ENCODE measurements at regions not wholly inside any gene's neighbourhood (a gene's known extent, or its start where the extent isn't known, plus 50 kb on each side); places are given as distances from the start of the nearest gene placed in this dataset.
"Not testable (repeated sequence)": the region's sequence is repeated elsewhere in the genome, so short reads cannot be mapped to it uniquely, and the experiment has no call there.

- Histone ChIP-seq H3K79me2 (ENCODE audit: control insufficient read depth, insufficient read depth, low read length) (no peaks in the 10 kb centered on the region), H3K9me1 (replicated peaks; ENCODE audit: control insufficient read depth, extremely low read depth, insufficient read depth, low read length) (no peaks in the 10 kb centered on the region), H3K9me3 (replicated peaks; ENCODE audit: control insufficient read depth, insufficient read depth, low read length) (no peaks in the 10 kb centered on the region), H3K36me3 (ENCODE audit: control insufficient read depth in 2 of 2, extremely low read depth in 1 of 2, insufficient read depth in 2 of 2, low read length in 2 of 2) (no peaks in the 10 kb centered on the region), H3K4me1 (ENCODE audit: control insufficient read depth, extremely low read depth, insufficient read depth, low read length) (peaks cover 9% of the 10 kb centered on the region), H3K27me3 (ENCODE audit: control insufficient read depth in 2 of 2, insufficient read depth in 2 of 2, low read length in 2 of 2) (no peaks in the 10 kb centered on the region), H3K4me3 (replicated peaks in 1 of 3; ENCODE audit: insufficient read depth in 1 of 3, low read depth in 1 of 3, low read length in 3 of 3) (no peak overlapping the region), H4K20me1 (replicated peaks; ENCODE audit: control insufficient read depth, extremely low read depth, insufficient read depth, low read length) (no peaks in the 10 kb centered on the region), H3K4me2 (ENCODE audit: insufficient read depth, low read length) (no peak overlapping the region), H2AFZ (ENCODE audit: low read depth, low read length) (no peak overlapping the region), H3K27ac (ENCODE audit: insufficient read depth, low read depth, low read length) (no peak overlapping the region), H3K9ac (replicated peaks; ENCODE audit: extremely low read depth, insufficient read depth, low read length) (no peak overlapping the region)
- FAIRE-seq (no peak), DNase-seq (ENCODE audit: low read depth, low spot score) (no peak)
- POLR2A ChIA-PET: no interaction called here
- CTCF ChIA-PET: interaction anchor here (1.3 kb wide), 1 partner anchor 25 kb away, joined by 4 read pairs; no protein-coding TSS in a partner anchor
- intact Hi-C loops (cut with micrococcal nuclease): no loop called here
- dilution Hi-C loops (cut with MboI; ENCODE audit: extremely low pct_ligation_motif_present, low sequenced_read_pairs): no loop called here
- TF ChIP-seq POLR2A (IDR thresholded peaks at IDR 0.05; ENCODE audit: low read depth, low read length) (no peak), MAX (IDR thresholded peaks at IDR 0.05; ENCODE audit: insufficient read depth, insufficient read length) (no peak), JUN (IDR thresholded peaks at IDR 0.05; ENCODE audit: borderline replicate concordance, insufficient read depth, insufficient read length, low read depth) (no peak), CTCF (IDR thresholded peaks at IDR 0.05; ENCODE audit: extremely low read depth in 1 of 2, insufficient read depth in 1 of 2, low read depth in 1 of 2, low read length in 2 of 2) (no peak), MYC (IDR thresholded peaks at IDR 0.05; ENCODE audit: low read depth, low read length) (no peak), GATA2 (IDR thresholded peaks at IDR 0.05; ENCODE audit: insufficient read depth, insufficient read length, low read depth, low read length) (no peak), POLR2AphosphoS5 (IDR thresholded peaks at IDR 0.05; ENCODE audit: insufficient read depth, low read depth, low read length) (no peak), FOS (IDR thresholded peaks at IDR 0.05; ENCODE audit: borderline replicate concordance, insufficient read depth, low read length) (no peak), EZH2 (IDR thresholded peaks at IDR 0.05; ENCODE audit: borderline replicate concordance, low read depth, low read length, severe bottlenecking) (no peak)
- no TSS peak for BruUV-seq (replicated peaks)
These were observed 79.1 kb upstream of the LCORL start for GRCh38 chr4:18100657-18101056.

GRCh38 chr4:18090447-18090846, 68.9 kb upstream of the LCORL start:
- H3K79me2 ChIP-seq (ENCODE audit: control insufficient read depth, insufficient read depth, low read length); H3K4me2 ChIP-seq (ENCODE audit: insufficient read depth, low read length); POLR2A ChIA-PET; dilution Hi-C loops (cut with MboI; ENCODE audit: extremely low pct_ligation_motif_present, low sequenced_read_pairs); FAIRE-seq; H3K9me3 ChIP-seq (replicated peaks; ENCODE audit: control insufficient read depth, insufficient read depth, low read length); H2AFZ ChIP-seq (ENCODE audit: low read depth, low read length); H4K20me1 ChIP-seq (replicated peaks; ENCODE audit: control insufficient read depth, extremely low read depth, insufficient read depth, low read length); CTCF ChIA-PET; H3K27me3 ChIP-seq (ENCODE audit: control insufficient read depth in 2 of 2, insufficient read depth in 2 of 2, low read length in 2 of 2); H3K4me3 ChIP-seq (replicated peaks in 1 of 3; ENCODE audit: insufficient read depth in 1 of 3, low read depth in 1 of 3, low read length in 3 of 3); BruUV-seq (replicated peaks); H3K9ac ChIP-seq (replicated peaks; ENCODE audit: extremely low read depth, insufficient read depth, low read length); DNase-seq (ENCODE audit: low read depth, low spot score); H3K36me3 ChIP-seq (ENCODE audit: control insufficient read depth in 2 of 2, extremely low read depth in 1 of 2, insufficient read depth in 2 of 2, low read length in 2 of 2); H3K27ac ChIP-seq (ENCODE audit: insufficient read depth, low read depth, low read length); intact Hi-C loops (cut with micrococcal nuclease); H3K4me1 ChIP-seq (ENCODE audit: control insufficient read depth, extremely low read depth, insufficient read depth, low read length); H3K9me1 ChIP-seq (replicated peaks; ENCODE audit: control insufficient read depth, extremely low read depth, insufficient read depth, low read length): not testable (repeated sequence)

All from endothelial cell of umbilical vein (primary cell).